ENCODE measurements at regions not wholly inside any gene's neighbourhood (a gene's known extent, or its start where the extent isn't known, plus 50 kb on each side); places are given as distances from the start of the nearest gene placed in this dataset.
"Not testable (repeated sequence)": the region's sequence is repeated elsewhere in the genome, so short reads cannot be mapped to it uniquely, and the experiment has no call there.

GRCh38 chr22:34812631-34813030, 253.3 kb upstream of the ISX start:
- Histone ChIP-seq H3K9me3 (no peaks in the 10 kb centered on the region), H3K4me1 (no peaks in the 10 kb centered on the region), H3K36me3 (no peaks in the 10 kb centered on the region), H3K27ac (no peak overlapping the region), H3K4me3 (replicated peaks in 1 of 3) (no peak overlapping the region), H3K27me3 (no peaks in the 10 kb centered on the region)
- intact Hi-C loops (cut with DNase I): no loop called here
- 50 to 89% methylated on average over 1 of the region's 1 CpG for WGBS, 2 donors
- no peak for TF ChIP-seq POLR2A (IDR thresholded peaks at IDR 0.05)
- TF ChIP-seq, protein P1, sequence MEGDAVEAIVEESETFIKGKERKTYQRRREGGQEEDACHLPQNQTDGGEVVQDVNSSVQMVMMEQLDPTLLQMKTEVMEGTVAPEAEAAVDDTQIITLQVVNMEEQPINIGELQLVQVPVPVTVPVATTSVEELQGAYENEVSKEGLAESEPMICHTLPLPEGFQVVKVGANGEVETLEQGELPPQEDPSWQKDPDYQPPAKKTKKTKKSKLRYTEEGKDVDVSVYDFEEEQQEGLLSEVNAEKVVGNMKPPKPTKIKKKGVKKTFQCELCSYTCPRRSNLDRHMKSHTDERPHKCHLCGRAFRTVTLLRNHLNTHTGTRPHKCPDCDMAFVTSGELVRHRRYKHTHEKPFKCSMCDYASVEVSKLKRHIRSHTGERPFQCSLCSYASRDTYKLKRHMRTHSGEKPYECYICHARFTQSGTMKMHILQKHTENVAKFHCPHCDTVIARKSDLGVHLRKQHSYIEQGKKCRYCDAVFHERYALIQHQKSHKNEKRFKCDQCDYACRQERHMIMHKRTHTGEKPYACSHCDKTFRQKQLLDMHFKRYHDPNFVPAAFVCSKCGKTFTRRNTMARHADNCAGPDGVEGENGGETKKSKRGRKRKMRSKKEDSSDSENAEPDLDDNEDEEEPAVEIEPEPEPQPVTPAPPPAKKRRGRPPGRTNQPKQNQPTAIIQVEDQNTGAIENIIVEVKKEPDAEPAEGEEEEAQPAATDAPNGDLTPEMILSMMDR (IDR thresholded peaks at IDR 0.05): no peak
- no peak for DNase-seq

GRCh38 chr22:34814260-34815025, 251.5 kb upstream of the ISX start:
- H3K4me3 ChIP-seq (replicated peaks in 1 of 3): no peak overlapping the region
- intact Hi-C loops (cut with DNase I): no loop called here
- H3K9me3 ChIP-seq: no peaks in the 10 kb centered on the region
- 36 to 51% methylated on average over 2 of the region's 2 CpGs for WGBS, 2 donors
- TF ChIP-seq, protein P1 (IDR thresholded peaks at IDR 0.05): no peak
- TF ChIP-seq POLR2A (IDR thresholded peaks at IDR 0.05): no peak
- no peak for DNase-seq
- no peak overlapping the region for H3K27ac ChIP-seq
- H3K4me1 ChIP-seq: no peaks in the 10 kb centered on the region
- no peaks in the 10 kb centered on the region for H3K36me3 ChIP-seq
- no peaks in the 10 kb centered on the region for H3K27me3 ChIP-seq

- Histone ChIP-seq H3K4me3 (replicated peaks in 1 of 3) (no peak overlapping the region), H3K9me3 (no peaks in the 10 kb centered on the region), H3K27ac (no peak overlapping the region), H3K27me3 (no peaks in the 10 kb centered on the region), H3K36me3 (no peaks in the 10 kb centered on the region), H3K4me1 (no peaks in the 10 kb centered on the region)
- DNase-seq: no peak
- no peak for TF ChIP-seq POLR2A (IDR thresholded peaks at IDR 0.05)
- TF ChIP-seq, protein P1 (IDR thresholded peaks at IDR 0.05): no peak
- WGBS, 2 donors: 94 to 95% methylated on average over 3 of the region's 3 CpGs
- intact Hi-C loops (cut with DNase I): no loop called here
These were observed 236.5 kb upstream of the ISX start for GRCh38 chr22:34829485-34829884.

GRCh38 chr22:34834059-34834458, 231.9 kb upstream of the ISX start:
- Histone ChIP-seq H3K4me3 (replicated peaks in 1 of 3) (no peak overlapping the region), H3K9me3 (no peaks in the 10 kb centered on the region), H3K4me1 (no peaks in the 10 kb centered on the region), H3K36me3 (no peaks in the 10 kb centered on the region), H3K27me3 (no peaks in the 10 kb centered on the region), H3K27ac (no peak overlapping the region)
- TF ChIP-seq POLR2A (IDR thresholded peaks at IDR 0.05): no peak
- no peak for DNase-seq
- WGBS, 2 donors: 52% methylated on average over 4 of the region's 4 CpGs
- intact Hi-C loops (cut with DNase I): no loop called here

DNA sequence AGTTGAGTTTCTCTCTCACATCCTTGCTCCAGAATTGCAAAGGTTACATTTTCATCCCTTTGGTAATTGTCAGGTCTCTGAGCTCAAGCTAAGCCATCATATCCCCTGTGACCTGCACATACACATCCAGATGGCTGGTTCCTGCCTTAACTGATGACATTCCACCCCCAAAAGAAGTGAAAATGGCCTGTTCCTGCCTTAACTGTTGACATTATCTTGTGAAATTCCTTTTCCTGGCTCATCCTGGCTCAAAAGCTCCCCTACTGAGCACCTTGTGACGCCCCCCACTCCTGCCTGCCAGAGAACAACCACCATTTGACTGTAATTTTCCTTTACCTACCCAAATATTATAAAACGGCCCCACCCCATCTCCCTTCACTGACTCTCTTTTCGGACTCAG, 231.4 kb upstream of the ISX start:
- 62 to 64% methylated on average over 3 of the region's 3 CpGs for WGBS, 2 donors
- DNase-seq; H3K4me3 ChIP-seq (replicated peaks in 1 of 3); H3K36me3 ChIP-seq; H3K27ac ChIP-seq; H3K9me3 ChIP-seq; H3K27me3 ChIP-seq; H3K4me1 ChIP-seq; intact Hi-C loops (cut with DNase I): not testable (repeated sequence)

DNA sequence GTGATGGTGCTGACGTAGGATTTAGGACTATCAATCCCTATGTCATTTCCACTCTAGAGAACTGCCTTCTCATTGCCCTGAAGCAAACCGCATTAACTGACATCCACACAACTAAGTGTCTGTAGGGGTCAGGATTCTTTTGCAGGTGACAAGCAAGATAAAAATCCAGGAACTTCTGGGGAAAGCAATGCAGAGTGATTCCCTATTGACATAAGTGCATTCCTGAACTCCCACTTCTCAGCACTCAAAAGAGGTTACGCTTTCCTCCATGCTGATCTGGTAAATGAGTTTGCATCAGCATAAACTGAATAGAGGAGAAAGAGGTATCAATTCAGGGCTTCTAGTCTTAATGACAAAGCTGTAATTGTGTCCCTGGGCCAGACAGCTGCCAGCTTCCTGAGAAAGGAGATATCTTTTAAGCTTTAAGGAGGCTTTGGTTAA, 224.6 kb upstream of the ISX start:
- Histone ChIP-seq H3K9me3 (no peaks in the 10 kb centered on the region), H3K36me3 (no peaks in the 10 kb centered on the region), H3K27me3 (no peaks in the 10 kb centered on the region), H3K4me3 (replicated peaks in 1 of 3) (no peak overlapping the region), H3K27ac (no peak overlapping the region), H3K4me1 (no peaks in the 10 kb centered on the region)
- 14 to 20% methylated on average over 3 of the region's 3 CpGs for whole genome bisulfite sequencing, 2 donors
- no peak for DNase-seq
- intact Hi-C loops (cut with DNase I): no loop called here
- TF ChIP-seq, protein P1 (IDR thresholded peaks at IDR 0.05): no peak
- TF ChIP-seq POLR2A (IDR thresholded peaks at IDR 0.05): no peak

Measured in thyroid gland (tissue), 4 donors.